ENCODE measurements at regions not wholly inside any gene's neighbourhood (a gene's known extent, or its start where the extent isn't known, plus 50 kb on each side); places are given as distances from the start of the nearest gene placed in this dataset.

- no peak overlapping the region for H3K9ac ChIP-seq (ENCODE audit: low read depth, low read length)
- H3K36me3 ChIP-seq (ENCODE audit: control insufficient read depth, insufficient read depth, low read length): no peaks in the 10 kb centered on the region
- no peaks in the 10 kb centered on the region for H3K9me3 ChIP-seq (ENCODE audit: control insufficient read depth, insufficient read depth, low read length)
- H3K4me1 ChIP-seq (ENCODE audit: control insufficient read depth, insufficient read depth, low read length): no peaks in the 10 kb centered on the region
- H3K4me3 ChIP-seq (ENCODE audit: low read depth, low read length): no peak overlapping the region
- H3K27me3 ChIP-seq (ENCODE audit: control insufficient read depth, insufficient read depth, low read length): no peaks in the 10 kb centered on the region
Measured at GRCh38 chr3:106160396-106160795, 291.6 kb upstream of the CBLB start.

DNA sequence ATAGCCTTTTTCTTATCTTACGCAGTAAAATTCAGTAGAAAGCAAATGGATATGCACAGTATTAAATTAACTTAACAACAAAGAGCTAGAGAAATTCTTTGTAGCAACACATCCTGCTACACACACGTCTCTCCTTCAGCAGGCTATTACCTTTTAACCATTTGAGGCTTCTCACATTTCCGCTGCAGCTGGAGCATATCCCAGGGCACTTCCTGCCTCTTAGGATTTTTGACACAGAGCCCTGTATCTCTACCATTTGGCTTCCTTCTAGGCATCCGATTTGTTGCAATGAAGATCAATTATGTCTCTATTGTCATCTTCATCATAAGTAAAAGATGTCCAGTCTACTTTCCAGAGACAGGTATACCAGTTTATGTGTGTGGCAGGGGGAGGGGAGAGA, 292.4 kb upstream of the CBLB start:
- no peaks in the 10 kb centered on the region for H3K9me3 ChIP-seq (ENCODE audit: control insufficient read depth, insufficient read depth, low read length)
- no peaks in the 10 kb centered on the region for H3K4me1 ChIP-seq (ENCODE audit: control insufficient read depth, insufficient read depth, low read length)
- no peak overlapping the region for H3K4me3 ChIP-seq (ENCODE audit: low read depth, low read length)
- no peak overlapping the region for H3K9ac ChIP-seq (ENCODE audit: low read depth, low read length)
- H3K27me3 ChIP-seq (ENCODE audit: control insufficient read depth, insufficient read depth, low read length): no peaks in the 10 kb centered on the region
- H3K36me3 ChIP-seq (ENCODE audit: control insufficient read depth, insufficient read depth, low read length): no peaks in the 10 kb centered on the region

- H3K9me3 ChIP-seq (ENCODE audit: control insufficient read depth, insufficient read depth, low read length): no peaks in the 10 kb centered on the region
- H3K4me1 ChIP-seq (ENCODE audit: control insufficient read depth, insufficient read depth, low read length): no peaks in the 10 kb centered on the region
- no peaks in the 10 kb centered on the region for H3K27me3 ChIP-seq (ENCODE audit: control insufficient read depth, insufficient read depth, low read length)
- H3K36me3 ChIP-seq (ENCODE audit: control insufficient read depth, insufficient read depth, low read length): no peaks in the 10 kb centered on the region
- no peak overlapping the region for H3K9ac ChIP-seq (ENCODE audit: low read depth, low read length)
- H3K4me3 ChIP-seq (ENCODE audit: low read depth, low read length): no peak overlapping the region
Measured at GRCh38 chr3:106167728-106168127, 298.9 kb upstream of the CBLB start.

DNA sequence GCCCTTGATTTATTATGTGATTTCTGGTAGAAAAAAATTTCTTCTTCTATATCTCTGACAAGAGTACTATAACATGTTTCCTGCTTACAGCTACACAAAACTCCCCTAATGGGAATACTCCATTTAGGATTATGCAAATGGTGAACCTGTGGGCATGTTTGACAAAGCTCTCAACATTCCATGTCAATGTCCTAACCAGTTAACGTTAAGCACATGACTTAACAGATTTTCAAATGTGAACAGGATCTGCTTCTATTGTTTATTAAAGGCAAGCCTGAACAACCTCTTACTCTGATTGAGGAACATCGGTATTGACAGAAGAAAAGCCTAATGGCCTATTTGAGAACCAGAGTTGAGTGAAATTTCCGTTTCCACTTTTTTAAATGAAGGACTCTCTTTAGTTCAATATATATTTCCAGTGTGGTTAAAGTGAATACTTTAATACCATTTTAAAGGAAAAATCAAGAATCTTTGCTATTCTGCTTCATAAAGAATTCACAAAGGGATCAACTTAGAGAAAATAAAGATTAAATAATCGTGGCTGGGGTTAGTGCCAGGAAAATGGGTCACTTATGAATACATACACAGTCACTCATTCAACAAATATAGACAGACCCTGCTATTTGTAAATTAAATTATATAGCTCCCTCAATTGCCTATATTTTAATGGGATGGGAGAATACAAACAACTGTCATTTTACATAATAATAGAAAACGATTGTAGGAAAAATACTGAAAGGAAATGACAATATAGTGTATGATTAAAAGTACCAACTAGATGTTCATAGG, 300.3 kb upstream of the CBLB start:
- H3K27me3 ChIP-seq (ENCODE audit: control insufficient read depth, insufficient read depth, low read length): no peaks in the 10 kb centered on the region
- no peak overlapping the region for H3K4me3 ChIP-seq (ENCODE audit: low read depth, low read length)
- no peak overlapping the region for H3K9ac ChIP-seq (ENCODE audit: low read depth, low read length)
- H3K9me3 ChIP-seq (ENCODE audit: control insufficient read depth, insufficient read depth, low read length): no peaks in the 10 kb centered on the region
- H3K36me3 ChIP-seq (ENCODE audit: control insufficient read depth, insufficient read depth, low read length): no peaks in the 10 kb centered on the region
- no peaks in the 10 kb centered on the region for H3K4me1 ChIP-seq (ENCODE audit: control insufficient read depth, insufficient read depth, low read length)

GRCh38 chr3:106170636-106171035, 301.8 kb upstream of the CBLB start:
- Histone ChIP-seq H3K4me1 (ENCODE audit: control insufficient read depth, insufficient read depth, low read length) (peaks cover 10% of the 10 kb centered on the region), H3K36me3 (ENCODE audit: control insufficient read depth, insufficient read depth, low read length) (no peaks in the 10 kb centered on the region), H3K4me3 (ENCODE audit: low read depth, low read length) (no peak overlapping the region)

GRCh38 chr3:106172101-106172500, 303.3 kb upstream of the CBLB start:
- Histone ChIP-seq H3K27me3 (ENCODE audit: control insufficient read depth, insufficient read depth, low read length) (no peaks in the 10 kb centered on the region), H3K4me1 (ENCODE audit: control insufficient read depth, insufficient read depth, low read length) (peaks cover 10% of the 10 kb centered on the region), H3K9ac (ENCODE audit: low read depth, low read length) (no peak overlapping the region)

More at GRCh38 chr3:106170636-106171035, 301.8 kb upstream of the CBLB start:
- Histone ChIP-seq H3K27me3 (ENCODE audit: control insufficient read depth, insufficient read depth, low read length) (no peaks in the 10 kb centered on the region), H3K9me3 (ENCODE audit: control insufficient read depth, insufficient read depth, low read length) (no peaks in the 10 kb centered on the region), H3K9ac (ENCODE audit: low read depth, low read length) (no peak overlapping the region)

GRCh38 chr3:106172780-106173179, 304.0 kb upstream of the CBLB start:
- Histone ChIP-seq H3K4me3 (ENCODE audit: low read depth, low read length) (no peak overlapping the region), H3K9me3 (ENCODE audit: control insufficient read depth, insufficient read depth, low read length) (no peaks in the 10 kb centered on the region), H3K9ac (ENCODE audit: low read depth, low read length) (no peak overlapping the region), H3K27me3 (ENCODE audit: control insufficient read depth, insufficient read depth, low read length) (no peaks in the 10 kb centered on the region), H3K36me3 (ENCODE audit: control insufficient read depth, insufficient read depth, low read length) (no peaks in the 10 kb centered on the region), H3K4me1 (ENCODE audit: control insufficient read depth, insufficient read depth, low read length) (peaks cover 10% of the 10 kb centered on the region)

More at GRCh38 chr3:106172101-106172500, 303.3 kb upstream of the CBLB start:
- H3K36me3 ChIP-seq (ENCODE audit: control insufficient read depth, insufficient read depth, low read length): no peaks in the 10 kb centered on the region
- no peak overlapping the region for H3K4me3 ChIP-seq (ENCODE audit: low read depth, low read length)
- H3K9me3 ChIP-seq (ENCODE audit: control insufficient read depth, insufficient read depth, low read length): no peaks in the 10 kb centered on the region

DNA sequence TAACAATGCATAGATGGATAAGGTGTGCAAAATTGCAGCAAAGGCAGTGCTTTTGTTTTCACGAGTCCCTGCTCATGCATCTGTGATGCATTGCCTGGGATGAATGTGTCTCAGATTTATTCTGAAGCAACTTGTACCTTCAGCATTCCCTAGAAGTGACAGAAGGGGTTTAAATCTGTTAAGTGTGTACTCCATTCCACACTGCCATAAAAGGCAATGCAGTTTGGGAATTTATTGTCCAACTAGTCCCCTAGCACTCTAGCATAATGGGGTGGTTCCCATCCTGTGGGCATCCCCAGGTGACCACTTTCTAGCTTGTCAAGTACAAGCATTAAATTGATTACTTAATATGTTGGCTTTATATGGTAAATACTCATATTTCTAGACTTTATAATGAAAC, 306.5 kb upstream of the CBLB start:
- no peaks in the 10 kb centered on the region for H3K9me3 ChIP-seq (ENCODE audit: control insufficient read depth, insufficient read depth, low read length)
- no peaks in the 10 kb centered on the region for H3K36me3 ChIP-seq (ENCODE audit: control insufficient read depth, insufficient read depth, low read length)
- H3K9ac ChIP-seq (ENCODE audit: low read depth, low read length): no peak overlapping the region
- no peaks in the 10 kb centered on the region for H3K27me3 ChIP-seq (ENCODE audit: control insufficient read depth, insufficient read depth, low read length)
- no peak overlapping the region for H3K4me3 ChIP-seq (ENCODE audit: low read depth, low read length)
- peaks cover 10% of the 10 kb centered on the region for H3K4me1 ChIP-seq (ENCODE audit: control insufficient read depth, insufficient read depth, low read length)

GRCh38 chr3:106176734-106177133, 307.9 kb upstream of the CBLB start:
- Histone ChIP-seq H3K9me3 (ENCODE audit: control insufficient read depth, insufficient read depth, low read length) (no peaks in the 10 kb centered on the region), H3K9ac (ENCODE audit: low read depth, low read length) (no peak overlapping the region), H3K4me1 (ENCODE audit: control insufficient read depth, insufficient read depth, low read length) (peaks cover 10% of the 10 kb centered on the region), H3K4me3 (ENCODE audit: low read depth, low read length) (no peak overlapping the region), H3K27me3 (ENCODE audit: control insufficient read depth, insufficient read depth, low read length) (no peaks in the 10 kb centered on the region), H3K36me3 (ENCODE audit: control insufficient read depth, insufficient read depth, low read length) (no peaks in the 10 kb centered on the region)

GRCh38 chr3:106182950-106183511, 314.2 kb upstream of the CBLB start:
- no peak overlapping the region for H3K9ac ChIP-seq (ENCODE audit: low read depth, low read length)
- no peak overlapping the region for H3K4me3 ChIP-seq (ENCODE audit: low read depth, low read length)
- H3K36me3 ChIP-seq (ENCODE audit: control insufficient read depth, insufficient read depth, low read length): no peaks in the 10 kb centered on the region
- no peaks in the 10 kb centered on the region for H3K9me3 ChIP-seq (ENCODE audit: control insufficient read depth, insufficient read depth, low read length)
- H3K27me3 ChIP-seq (ENCODE audit: control insufficient read depth, insufficient read depth, low read length): no peaks in the 10 kb centered on the region
- H3K4me1 ChIP-seq (ENCODE audit: control insufficient read depth, insufficient read depth, low read length): no peaks in the 10 kb centered on the region

DNA sequence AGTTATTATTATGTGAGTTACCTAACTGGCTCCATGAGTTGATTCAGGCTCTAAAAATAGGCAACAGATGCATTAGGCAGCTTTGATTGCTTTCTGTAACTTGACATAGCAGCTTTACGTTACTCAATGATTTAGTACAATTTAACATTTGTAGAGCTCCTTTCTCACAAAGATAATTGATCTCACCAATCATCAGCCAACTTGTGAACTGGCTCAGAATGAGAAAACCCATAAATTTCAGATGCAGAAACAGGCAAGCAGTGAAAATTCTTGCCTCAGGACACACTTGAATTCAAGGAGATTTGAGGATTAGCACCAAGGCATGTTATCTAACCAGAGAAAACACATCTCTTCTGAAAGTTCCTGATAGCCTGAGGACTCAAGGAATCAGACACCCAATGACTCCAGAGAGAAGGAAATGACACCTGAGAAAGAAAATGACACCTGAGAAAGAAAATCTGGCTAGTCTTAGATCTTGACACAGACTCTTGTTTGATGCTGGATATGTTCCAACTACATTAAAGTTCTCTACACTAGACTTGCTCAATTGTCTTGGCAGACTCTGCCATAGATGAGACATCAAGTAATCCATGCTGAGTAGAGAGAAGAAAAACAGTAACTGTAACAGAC, 315.1 kb upstream of the CBLB start:
- Histone ChIP-seq H3K9ac (ENCODE audit: low read depth, low read length) (no peak overlapping the region), H3K36me3 (ENCODE audit: control insufficient read depth, insufficient read depth, low read length) (no peaks in the 10 kb centered on the region), H3K9me3 (ENCODE audit: control insufficient read depth, insufficient read depth, low read length) (no peaks in the 10 kb centered on the region), H3K4me3 (ENCODE audit: low read depth, low read length) (no peak overlapping the region), H3K4me1 (ENCODE audit: control insufficient read depth, insufficient read depth, low read length) (no peaks in the 10 kb centered on the region), H3K27me3 (ENCODE audit: control insufficient read depth, insufficient read depth, low read length) (no peaks in the 10 kb centered on the region)

All from iPS-15b (cell line).